ENCODE measurements at regions not wholly inside any gene's neighbourhood (a gene's known extent, or its start where the extent isn't known, plus 50 kb on each side); places are given as distances from the start of the nearest gene placed in this dataset.
A peak's percentile ranks its signal among the peaks of the same experiment; 100 is the strongest.

- H2AFZ ChIP-seq (ENCODE audit: control insufficient read depth, low read length), result no peak overlapping the region
- H3K9me1 ChIP-seq (ENCODE audit: control insufficient read depth, extremely low read depth, insufficient read depth, low read length), result no peaks in the 10 kb centered on the region
- H3K9ac ChIP-seq (ENCODE audit: control insufficient read depth, extremely low read depth, insufficient read depth, low read length), result no peak overlapping the region
- no peaks in the 10 kb centered on the region for H4K20me1 ChIP-seq (ENCODE audit: control insufficient read depth, extremely low read depth, insufficient read depth, low read length)
- DNase-seq (ENCODE audit: low read depth, low spot score) (no peak), FAIRE-seq (no peak)
- dilution Hi-C loops (cut with MboI; ENCODE audit: extremely low pct_ligation_motif_present, low sequenced_read_pairs), result no loop called here
- peaks cover 28% of the 10 kb centered on the region for H3K4me1 ChIP-seq (ENCODE audit: control insufficient read depth, extremely low read depth, insufficient read depth, low read length)
- H3K27ac ChIP-seq (ENCODE audit: control insufficient read depth, insufficient read depth, low read length), result no peak overlapping the region
- H3K4me2 ChIP-seq (ENCODE audit: control insufficient read depth, extremely low read depth, insufficient read depth, low read depth, low read length), result no peak overlapping the region
- H3K27me3 ChIP-seq (ENCODE audit: control insufficient read depth, extremely low read depth, insufficient read depth, low read length), result no peaks in the 10 kb centered on the region
- no peaks in the 10 kb centered on the region for H3K36me3 ChIP-seq (ENCODE audit: control insufficient read depth in 2 of 2, extremely low read depth in 1 of 2, insufficient read depth in 2 of 2, low read length in 2 of 2)
- no peaks in the 10 kb centered on the region for H3K79me2 ChIP-seq (ENCODE audit: control insufficient read depth, insufficient read depth, low read length)
- H3K4me3 ChIP-seq (ENCODE audit: control insufficient read depth in 2 of 3, extremely low read depth in 1 of 3, insufficient read depth in 2 of 3, low read depth in 1 of 3, low read length in 3 of 3), result no peak overlapping the region
- TF ChIP-seq CTCF (optimal IDR thresholded peaks at IDR 0.05 in 1 of 3, IDR thresholded peaks at IDR 0.05 in 1 of 3, conservative IDR thresholded peaks at IDR 0.05 in 1 of 3; ENCODE audit: extremely low read depth in 1 of 3, insufficient read depth in 2 of 3, low read length in 3 of 3), result no peak
- TF ChIP-seq EZH2 (IDR thresholded peaks at IDR 0.05; ENCODE audit: low read length), result no peak
- H3K9me3 ChIP-seq (ENCODE audit: control insufficient read depth, low read depth, low read length), result no peaks in the 10 kb centered on the region
These were observed 108.7 kb downstream of the TOMM20 start for GRCh38 chr1:235019961-235020360.

- Histone ChIP-seq H3K9ac (ENCODE audit: control insufficient read depth, extremely low read depth, insufficient read depth, low read length) (no peak overlapping the region), H4K20me1 (ENCODE audit: control insufficient read depth, extremely low read depth, insufficient read depth, low read length) (no peaks in the 10 kb centered on the region), H3K4me2 (ENCODE audit: control insufficient read depth, extremely low read depth, insufficient read depth, low read depth, low read length) (peak overlapping the region; percentile 3)
These were observed 109.2 kb downstream of the TOMM20 start for GRCh38 chr1:235019471-235019870.

More at GRCh38 chr1:235019471-235019870, 109.2 kb downstream of the TOMM20 start:
- no peak overlapping the region for H2AFZ ChIP-seq (ENCODE audit: control insufficient read depth, low read length)
- H3K9me3 ChIP-seq (ENCODE audit: control insufficient read depth, low read depth, low read length), result no peaks in the 10 kb centered on the region
- H3K4me3 ChIP-seq (ENCODE audit: control insufficient read depth in 2 of 3, extremely low read depth in 1 of 3, insufficient read depth in 2 of 3, low read depth in 1 of 3, low read length in 3 of 3), result no peak overlapping the region
- TF ChIP-seq EZH2 (IDR thresholded peaks at IDR 0.05; ENCODE audit: low read length), result no peak
- TF ChIP-seq CTCF (optimal IDR thresholded peaks at IDR 0.05 in 1 of 3, IDR thresholded peaks at IDR 0.05 in 1 of 3, conservative IDR thresholded peaks at IDR 0.05 in 1 of 3; ENCODE audit: extremely low read depth in 1 of 3, insufficient read depth in 2 of 3, low read length in 3 of 3), result no peak
- FAIRE-seq, result no peak
- dilution Hi-C loops (cut with MboI; ENCODE audit: extremely low pct_ligation_motif_present, low sequenced_read_pairs), result no loop called here
- no peak for DNase-seq (ENCODE audit: low read depth, low spot score)
- no peaks in the 10 kb centered on the region for H3K79me2 ChIP-seq (ENCODE audit: control insufficient read depth, insufficient read depth, low read length)
- no peak overlapping the region for H3K27ac ChIP-seq (ENCODE audit: control insufficient read depth, insufficient read depth, low read length)
- peaks cover 28% of the 10 kb centered on the region for H3K4me1 ChIP-seq (ENCODE audit: control insufficient read depth, extremely low read depth, insufficient read depth, low read length)
- no peaks in the 10 kb centered on the region for H3K9me1 ChIP-seq (ENCODE audit: control insufficient read depth, extremely low read depth, insufficient read depth, low read length)
- no peaks in the 10 kb centered on the region for H3K27me3 ChIP-seq (ENCODE audit: control insufficient read depth, extremely low read depth, insufficient read depth, low read length)
- no peaks in the 10 kb centered on the region for H3K36me3 ChIP-seq (ENCODE audit: control insufficient read depth in 2 of 2, extremely low read depth in 1 of 2, insufficient read depth in 2 of 2, low read length in 2 of 2)
